ENCODE measurements at regions not wholly inside any gene's neighbourhood (a gene's known extent, or its start where the extent isn't known, plus 50 kb on each side); places are given as distances from the start of the nearest gene placed in this dataset.

- TF ChIP-seq, protein P1, sequence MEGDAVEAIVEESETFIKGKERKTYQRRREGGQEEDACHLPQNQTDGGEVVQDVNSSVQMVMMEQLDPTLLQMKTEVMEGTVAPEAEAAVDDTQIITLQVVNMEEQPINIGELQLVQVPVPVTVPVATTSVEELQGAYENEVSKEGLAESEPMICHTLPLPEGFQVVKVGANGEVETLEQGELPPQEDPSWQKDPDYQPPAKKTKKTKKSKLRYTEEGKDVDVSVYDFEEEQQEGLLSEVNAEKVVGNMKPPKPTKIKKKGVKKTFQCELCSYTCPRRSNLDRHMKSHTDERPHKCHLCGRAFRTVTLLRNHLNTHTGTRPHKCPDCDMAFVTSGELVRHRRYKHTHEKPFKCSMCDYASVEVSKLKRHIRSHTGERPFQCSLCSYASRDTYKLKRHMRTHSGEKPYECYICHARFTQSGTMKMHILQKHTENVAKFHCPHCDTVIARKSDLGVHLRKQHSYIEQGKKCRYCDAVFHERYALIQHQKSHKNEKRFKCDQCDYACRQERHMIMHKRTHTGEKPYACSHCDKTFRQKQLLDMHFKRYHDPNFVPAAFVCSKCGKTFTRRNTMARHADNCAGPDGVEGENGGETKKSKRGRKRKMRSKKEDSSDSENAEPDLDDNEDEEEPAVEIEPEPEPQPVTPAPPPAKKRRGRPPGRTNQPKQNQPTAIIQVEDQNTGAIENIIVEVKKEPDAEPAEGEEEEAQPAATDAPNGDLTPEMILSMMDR (IDR thresholded peaks at IDR 0.05 in 2 of 3, conservative IDR thresholded peaks at IDR 0.05 in 1 of 3; ENCODE audit: control insufficient read depth in 2 of 3, extremely low read depth in 1 of 3, insufficient read depth in 1 of 3, low read depth in 3 of 3, low read length in 3 of 3), result no peak
- TF ChIP-seq SRF (IDR thresholded peaks at IDR 0.05; ENCODE audit: low read depth in 2 of 2, low read length in 2 of 2) (no peak), TCF7 (IDR thresholded peaks at IDR 0.05; ENCODE audit: borderline replicate concordance) (no peak)
Measured at GRCh38 chr1:10936998-10937901, 75.2 kb upstream of the TARDBP start.

Data from GM12878 (cell line).